K562 (cell line): ENCODE measurements at regions not wholly inside any gene's neighbourhood (a gene's known extent, or its start where the extent isn't known, plus 50 kb on each side); places are given as distances from the start of the nearest gene placed in this dataset.

Source experiments
- ATAC-seq: fragments of 200-7000 bp; cut with Tn5 transposase; 3 replicates; pipeline ENCODE4 v1.9.1; 2020; ENCODE audit warnings: moderate library complexity
- BruUV-seq: library from RNA; stranded (reverse); fragments of 400-500 nt; replicated peaks from 2 replicates; lab custom pipeline; 2021; lab: Mats Ljungman, UMichigan
- CTCF ChIA-PET: fragments of 300-600 bp; formaldehyde crosslinking; extraction: SDS; loops from one replicate; lab custom pipeline; 2021; ENCODE audit warnings: low intra/inter-chr PET ratio; lab: Yijun Ruan, JAX
- POLR2A ChIA-PET: fragments of 300-600, 350-650 bp; sonication (Branson Sonifier 250); formaldehyde crosslinking; extraction: SDS; loops from one replicate; lab custom pipeline; 2021; ENCODE audit warnings: antibody characterized with exemption, inconsistent platforms; lab: Yijun Ruan, JAX
- DNase-seq, 4 experiments: peaks; one replicate each; pipeline versions ENCODE4 v3.0.0 to v3.0.0-alpha.2; 2011 to 2018; ENCODE audit warnings: low spot score in 3 of 4, mixed read lengths in 3 of 4; ENCODE audit errors: extremely low read depth in 1 of 4
- FAIRE-seq: peaks from 2 replicates; lab custom pipeline; 2011; peaks lifted over from hg19 to GRCh38; lab: Jason Lieb, UNC
- H2AFZ ChIP-seq: 2 replicates; pipeline ENCODE4 v1.6.0; 2011; ENCODE audit warnings: low read depth, low read length, control low read depth, inconsistent platforms
- H3K27ac ChIP-seq: fragments of 200-600 bp; 3 replicates; pipeline ENCODE4 v1.8.0; 2011; ENCODE audit warnings: low read depth, mild to moderate bottlenecking, control low read depth, inconsistent platforms, low read length, moderate library complexity, mixed read lengths; ENCODE audit errors: extremely low read depth
- H3K27me3 ChIP-seq, 2 experiments: fragments of 300-600 bp in 1 of 2; 2 replicates in 1 of 2; 3 replicates in 1 of 2; pipeline versions ENCODE4 v1.6.0 to v1.8.0; 2011; ENCODE audit warnings: inconsistent platforms in 2 of 2, low read length in 2 of 2, mild to moderate bottlenecking in 1 of 2, mixed read lengths in 1 of 2, moderate library complexity in 1 of 2; ENCODE audit not compliant: control insufficient read depth in 2 of 2, insufficient read depth in 2 of 2
- H3K36me3 ChIP-seq: fragments of 300-600 bp; 3 replicates; pipeline ENCODE4 v1.8.0; 2011; ENCODE audit warnings: mild to moderate bottlenecking, low read length, inconsistent platforms; ENCODE audit not compliant: control insufficient read depth, insufficient read depth
- H3K4me1 ChIP-seq, 2 experiments: fragments of 200-600 bp in 1 of 2; replicated peaks in 1 of 2; 2 replicates in 1 of 2; 3 replicates in 1 of 2; pipeline versions ENCODE4 v1.5.1 to v1.8.0; 2011; ENCODE audit warnings: inconsistent platforms in 2 of 2, low read length in 2 of 2, mild to moderate bottlenecking in 1 of 2, mixed read lengths in 1 of 2, moderate library complexity in 1 of 2; ENCODE audit not compliant: control insufficient read depth in 2 of 2, insufficient read depth in 2 of 2
- H3K4me2 ChIP-seq: 2 replicates; pipeline ENCODE4 v1.6.1; 2011; ENCODE audit warnings: low read length, control low read depth, inconsistent platforms, mixed read lengths; ENCODE audit not compliant: insufficient read depth
- H3K4me3 ChIP-seq: fragments of 200-600 bp; sonication (generic), shearing (Covaris generic); 2 replicates; pipeline ENCODE4 v1.5.1; 2016; ENCODE audit warnings: control low read depth, inconsistent platforms
- H3K79me2 ChIP-seq: fragments of 200-600 bp; 3 replicates; pipeline ENCODE4 v1.8.0; 2011; ENCODE audit warnings: low read length, inconsistent platforms; ENCODE audit not compliant: control insufficient read depth, insufficient read depth
- H3K9ac ChIP-seq, 2 experiments: 2 replicates each; pipeline versions ENCODE4 v1.6.0 to v1.6.1; 2011; ENCODE audit warnings: low read depth in 2 of 2, low read length in 2 of 2, control low read depth in 1 of 2, inconsistent platforms in 1 of 2, mild to moderate bottlenecking in 1 of 2, mixed read lengths in 1 of 2; ENCODE audit not compliant: insufficient read depth in 1 of 2
- H3K9me1 ChIP-seq: one replicate; pipeline ENCODE4 v1.6.0; 2011; ENCODE audit warnings: inconsistent platforms, mild to moderate bottlenecking, low read length, moderate library complexity; ENCODE audit not compliant: control insufficient read depth, insufficient read depth
- H3K9me3 ChIP-seq: replicated peaks from 2 replicates; pipeline ENCODE4 v1.5.1; 2011; ENCODE audit warnings: low read depth, low read length, inconsistent platforms; ENCODE audit not compliant: control insufficient read depth, insufficient read depth
- H4K20me1 ChIP-seq: replicated peaks from 2 replicates; pipeline ENCODE4 v1.6.1; 2011; ENCODE audit warnings: low read length, inconsistent platforms, mixed read lengths; ENCODE audit not compliant: control insufficient read depth, insufficient read depth
- C11orf30 ChIP-seq: fragments of 450-650 bp; IDR thresholded peaks from 2 replicates; pipeline ENCODE4 v1.6.1; 2016; ENCODE audit warnings: low read depth, mild to moderate bottlenecking
- CBFB ChIP-seq: sonication (generic); formaldehyde crosslinking; IDR thresholded peaks from 2 replicates; pipeline ENCODE4 v1.4.0; 2020; ENCODE audit warnings: mild to moderate bottlenecking, missing genetic modification reagents
- MAFF ChIP-seq: IDR thresholded peaks from 2 replicates; pipeline ENCODE4 v1.6.1; 2012; ENCODE audit warnings: low read length, improper control_type of control experiment
- MAFG ChIP-seq: fragments of 450-650 bp; conservative IDR thresholded peaks from 2 replicates; pipeline ENCODE4 v1.6.1; 2016; ENCODE audit warnings: missing genetic modification characterization, missing compliant biosample characterization
- MAFK ChIP-seq: IDR thresholded peaks from 2 replicates; pipeline ENCODE4 v1.6.1; 2011; ENCODE audit warnings: low read length, improper control_type of control experiment
- ZNF316 ChIP-seq: fragments of 450-650 bp; IDR thresholded peaks from 2 replicates; pipeline ENCODE4 v1.6.1; 2016
- in situ Hi-C: fragments of 300-500 bp; cut with MboI; formaldehyde crosslinking; loops from 4 replicates; pipeline ENCODE4 v1.15.0; 2018; ENCODE audit warnings: inconsistent platforms, mixed read lengths
- intact Hi-C: fragments of 100-400 bp; cut with micrococcal nuclease; formaldehyde crosslinking; loops from 2 replicates; pipeline ENCODE4 v1.14.2; 2022
- TF ChIP-seq, protein P1 (sequence below): sonication (generic); formaldehyde crosslinking; IDR thresholded peaks from 2 replicates; pipeline ENCODE4 v1.8.0; 2022; ENCODE audit warnings: mild to moderate bottlenecking, missing genetic modification reagents
- TF ChIP-seq, protein P2 (sequence below), 2 experiments: IDR thresholded peaks; 2 replicates each; pipeline ENCODE4 v1.6.1; 2012; ENCODE audit warnings: improper control_type of control experiment in 2 of 2, low read depth in 2 of 2, low read length in 2 of 2, borderline replicate concordance in 1 of 2
- TF ChIP-seq, protein P3 (sequence below): fragments of 250-450 bp; sonication (Bioruptor Pico); IDR thresholded peaks from 2 replicates; pipeline ENCODE4 v1.8.0; 2021; ENCODE audit warnings: moderate library complexity, mild to moderate bottlenecking, inconsistent platforms

DNA sequence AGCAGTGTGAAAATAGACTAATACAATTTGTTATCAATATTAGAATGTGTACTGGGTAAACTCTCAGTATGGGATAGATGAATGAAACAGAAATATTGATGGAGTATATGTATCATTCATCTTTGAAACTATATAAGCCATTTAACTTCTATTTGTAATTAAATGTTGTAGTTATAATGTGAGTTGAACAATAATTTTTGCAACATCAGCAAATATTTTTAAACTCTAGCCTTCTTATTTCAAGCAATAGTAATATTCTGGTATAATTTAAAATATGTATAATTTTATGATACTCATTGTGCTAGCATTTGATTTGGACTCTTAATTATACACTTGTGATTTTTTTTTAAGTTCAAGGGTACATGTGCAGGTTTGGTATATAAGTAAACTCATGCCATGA is 59.6 kb upstream of the RGMB start:
- in situ Hi-C loops: no loop called here

More for the DNA sequence above, 59.6 kb upstream of the RGMB start:
- H3K27ac ChIP-seq: no peak overlapping the region
- TF ChIP-seq C11orf30 (peak; percentile 78), MAFG (tag) (peak; percentile 84), CBFB (CRISPR knock-in tag) (no peak), ZNF316 (peak; percentile 93), MAFK (peak; percentile 97), MAFF (peak; percentile 90)
- TF ChIP-seq, protein P1, sequence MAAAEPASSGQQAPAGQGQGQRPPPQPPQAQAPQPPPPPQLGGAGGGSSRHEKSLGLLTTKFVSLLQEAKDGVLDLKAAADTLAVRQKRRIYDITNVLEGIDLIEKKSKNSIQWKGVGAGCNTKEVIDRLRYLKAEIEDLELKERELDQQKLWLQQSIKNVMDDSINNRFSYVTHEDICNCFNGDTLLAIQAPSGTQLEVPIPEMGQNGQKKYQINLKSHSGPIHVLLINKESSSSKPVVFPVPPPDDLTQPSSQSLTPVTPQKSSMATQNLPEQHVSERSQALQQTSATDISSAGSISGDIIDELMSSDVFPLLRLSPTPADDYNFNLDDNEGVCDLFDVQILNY (CRISPR knock-in tag): no peak
- TF ChIP-seq, protein P2, sequence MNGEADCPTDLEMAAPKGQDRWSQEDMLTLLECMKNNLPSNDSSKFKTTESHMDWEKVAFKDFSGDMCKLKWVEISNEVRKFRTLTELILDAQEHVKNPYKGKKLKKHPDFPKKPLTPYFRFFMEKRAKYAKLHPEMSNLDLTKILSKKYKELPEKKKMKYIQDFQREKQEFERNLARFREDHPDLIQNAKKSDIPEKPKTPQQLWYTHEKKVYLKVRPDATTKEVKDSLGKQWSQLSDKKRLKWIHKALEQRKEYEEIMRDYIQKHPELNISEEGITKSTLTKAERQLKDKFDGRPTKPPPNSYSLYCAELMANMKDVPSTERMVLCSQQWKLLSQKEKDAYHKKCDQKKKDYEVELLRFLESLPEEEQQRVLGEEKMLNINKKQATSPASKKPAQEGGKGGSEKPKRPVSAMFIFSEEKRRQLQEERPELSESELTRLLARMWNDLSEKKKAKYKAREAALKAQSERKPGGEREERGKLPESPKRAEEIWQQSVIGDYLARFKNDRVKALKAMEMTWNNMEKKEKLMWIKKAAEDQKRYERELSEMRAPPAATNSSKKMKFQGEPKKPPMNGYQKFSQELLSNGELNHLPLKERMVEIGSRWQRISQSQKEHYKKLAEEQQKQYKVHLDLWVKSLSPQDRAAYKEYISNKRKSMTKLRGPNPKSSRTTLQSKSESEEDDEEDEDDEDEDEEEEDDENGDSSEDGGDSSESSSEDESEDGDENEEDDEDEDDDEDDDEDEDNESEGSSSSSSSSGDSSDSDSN (IDR thresholded peaks at IDR 0.05; ENCODE audit: borderline replicate concordance in 1 of 2, low read depth in 2 of 2, low read length in 2 of 2): no peak
- TF ChIP-seq, protein P3, sequence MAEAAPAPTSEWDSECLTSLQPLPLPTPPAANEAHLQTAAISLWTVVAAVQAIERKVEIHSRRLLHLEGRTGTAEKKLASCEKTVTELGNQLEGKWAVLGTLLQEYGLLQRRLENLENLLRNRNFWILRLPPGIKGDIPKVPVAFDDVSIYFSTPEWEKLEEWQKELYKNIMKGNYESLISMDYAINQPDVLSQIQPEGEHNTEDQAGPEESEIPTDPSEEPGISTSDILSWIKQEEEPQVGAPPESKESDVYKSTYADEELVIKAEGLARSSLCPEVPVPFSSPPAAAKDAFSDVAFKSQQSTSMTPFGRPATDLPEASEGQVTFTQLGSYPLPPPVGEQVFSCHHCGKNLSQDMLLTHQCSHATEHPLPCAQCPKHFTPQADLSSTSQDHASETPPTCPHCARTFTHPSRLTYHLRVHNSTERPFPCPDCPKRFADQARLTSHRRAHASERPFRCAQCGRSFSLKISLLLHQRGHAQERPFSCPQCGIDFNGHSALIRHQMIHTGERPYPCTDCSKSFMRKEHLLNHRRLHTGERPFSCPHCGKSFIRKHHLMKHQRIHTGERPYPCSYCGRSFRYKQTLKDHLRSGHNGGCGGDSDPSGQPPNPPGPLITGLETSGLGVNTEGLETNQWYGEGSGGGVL (CRISPR knock-in tag): no peak
- TF ChIP-seq, all 486 proteins: peak for 5
- H3K9ac ChIP-seq: no peak overlapping the region
- DNase-seq (no peak), FAIRE-seq (no peak), ATAC-seq (no peak)
- ChIA-PET POLR2A (no interaction called here), CTCF (no interaction called here)
- no peaks in the 10 kb centered on the region for H3K27me3 ChIP-seq
- no peaks in the 10 kb centered on the region for H3K4me1 ChIP-seq
- no peaks in the 10 kb centered on the region for H3K79me2 ChIP-seq
- H3K9me1 ChIP-seq: no peaks in the 10 kb centered on the region
- no peaks in the 10 kb centered on the region for H4K20me1 ChIP-seq
- no peak overlapping the region for H3K4me3 ChIP-seq
- intact Hi-C loops: no loop called here
- H3K9me3 ChIP-seq: no peaks in the 10 kb centered on the region
- no TSS peak for BruUV-seq
- H3K36me3 ChIP-seq: no peaks in the 10 kb centered on the region
- H3K4me2 ChIP-seq: no peak overlapping the region
- no peak overlapping the region for H2AFZ ChIP-seq
